ENCODE measurements at regions not wholly inside any gene's neighbourhood (a gene's known extent, or its start where the extent isn't known, plus 50 kb on each side); places are given as distances from the start of the nearest gene placed in this dataset.
"Not testable (repeated sequence)": the region's sequence is repeated elsewhere in the genome, so short reads cannot be mapped to it uniquely, and the experiment has no call there.

DNA sequence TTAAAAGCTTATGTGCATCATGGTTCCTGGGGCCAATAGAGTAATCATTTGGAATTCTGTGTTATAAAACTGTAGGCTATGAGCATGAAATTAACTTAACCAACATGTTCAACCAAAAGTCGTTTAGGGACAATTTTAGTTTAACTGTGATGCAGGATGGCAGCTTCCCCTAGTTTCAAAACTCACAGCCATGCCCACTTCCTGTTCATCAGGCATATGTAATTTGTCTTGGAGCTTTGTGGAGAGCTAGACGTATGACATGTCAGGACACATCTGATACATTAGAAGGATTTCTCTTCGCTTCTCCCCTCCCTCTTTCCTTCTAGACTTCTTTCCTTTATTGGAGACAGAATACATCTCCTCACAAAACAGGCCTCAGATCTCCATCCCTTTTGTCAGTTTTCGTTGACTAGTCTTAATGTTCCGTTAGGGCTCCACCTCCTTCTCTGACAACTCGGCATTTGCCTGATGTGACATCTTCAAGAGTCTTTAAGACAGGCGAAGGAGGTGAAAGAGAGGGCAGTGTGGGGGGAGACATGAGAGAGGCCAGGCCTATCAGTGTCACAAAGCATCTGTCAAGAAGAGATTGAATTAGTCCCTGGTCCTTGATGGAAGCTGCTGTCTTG lies 176.0 kb downstream of the MSX2 start:
- DNase-seq, result peak; percentile 81

DNA sequence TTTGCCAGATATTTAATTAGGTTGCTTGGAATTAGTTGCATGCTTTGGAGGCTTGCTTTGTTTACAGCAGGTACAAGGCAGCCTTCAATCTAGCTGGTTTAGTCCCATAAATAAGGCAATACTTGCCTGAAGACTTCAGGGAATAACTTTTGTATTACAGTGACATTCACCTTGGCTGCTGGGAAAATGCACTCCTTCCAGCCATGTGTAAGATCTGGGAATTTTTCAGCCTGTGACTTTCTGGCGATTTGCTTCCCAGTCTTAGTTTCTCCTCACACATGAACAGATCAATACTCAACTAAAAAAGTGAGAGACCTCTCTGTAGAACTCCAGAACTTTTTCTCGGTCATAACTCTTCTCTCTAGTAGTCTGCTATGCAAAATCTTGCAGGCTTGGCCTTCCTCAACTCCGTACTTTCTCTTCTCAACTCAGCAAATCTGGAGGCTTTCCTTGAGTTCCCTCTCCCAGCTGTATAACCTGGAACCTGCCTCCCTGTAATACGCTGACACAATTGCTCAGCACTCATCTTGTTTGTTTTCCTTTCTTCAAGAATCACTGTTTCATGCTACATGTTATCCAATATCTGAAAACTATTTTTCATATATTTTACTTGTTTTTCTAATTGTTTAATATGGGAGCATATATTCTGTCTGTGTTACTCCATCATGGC lies 173.0 kb downstream of the MSX2 start:
- no peak for DNase-seq

DNA sequence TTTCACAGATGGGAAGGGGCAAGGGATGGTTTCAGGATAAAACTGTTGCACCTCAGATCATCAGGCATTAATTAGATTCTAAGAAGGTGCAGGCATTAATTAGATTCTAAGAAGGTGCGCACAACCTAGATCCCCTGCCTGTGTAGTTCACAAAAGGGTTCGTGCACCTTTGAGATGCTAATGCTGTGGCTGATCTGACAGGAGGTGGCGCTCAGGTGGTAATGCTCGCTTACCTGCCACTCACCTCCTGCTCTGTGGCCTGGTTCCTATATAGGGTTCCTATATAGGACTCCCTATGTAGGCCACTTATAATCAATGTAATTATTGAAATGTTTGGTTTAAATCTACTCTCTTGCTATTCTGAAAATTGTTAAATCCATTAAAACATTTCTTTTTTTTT lies 171.0 kb downstream of the MSX2 start:
- DNase-seq, result no peak

DNA sequence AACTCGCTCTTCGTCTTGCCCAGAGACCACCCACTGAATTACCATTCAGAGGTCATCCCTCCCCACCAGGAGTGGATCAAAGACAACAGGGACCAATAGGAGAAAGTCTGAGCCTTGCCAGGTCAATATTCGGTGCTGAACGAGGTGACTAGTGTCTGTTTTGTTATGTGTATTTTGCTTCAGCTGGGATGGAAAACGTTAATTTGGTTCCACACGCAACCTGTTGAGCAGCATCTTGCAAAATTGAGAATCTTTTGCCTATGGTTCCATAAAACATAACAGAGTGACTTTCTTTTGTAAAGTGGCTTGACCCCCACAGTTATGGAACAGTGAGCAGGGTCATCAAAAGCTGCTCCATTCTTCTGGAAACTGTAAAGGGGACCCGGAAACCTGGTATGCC lies 168.4 kb downstream of the MSX2 start:
- no peak for DNase-seq

DNA sequence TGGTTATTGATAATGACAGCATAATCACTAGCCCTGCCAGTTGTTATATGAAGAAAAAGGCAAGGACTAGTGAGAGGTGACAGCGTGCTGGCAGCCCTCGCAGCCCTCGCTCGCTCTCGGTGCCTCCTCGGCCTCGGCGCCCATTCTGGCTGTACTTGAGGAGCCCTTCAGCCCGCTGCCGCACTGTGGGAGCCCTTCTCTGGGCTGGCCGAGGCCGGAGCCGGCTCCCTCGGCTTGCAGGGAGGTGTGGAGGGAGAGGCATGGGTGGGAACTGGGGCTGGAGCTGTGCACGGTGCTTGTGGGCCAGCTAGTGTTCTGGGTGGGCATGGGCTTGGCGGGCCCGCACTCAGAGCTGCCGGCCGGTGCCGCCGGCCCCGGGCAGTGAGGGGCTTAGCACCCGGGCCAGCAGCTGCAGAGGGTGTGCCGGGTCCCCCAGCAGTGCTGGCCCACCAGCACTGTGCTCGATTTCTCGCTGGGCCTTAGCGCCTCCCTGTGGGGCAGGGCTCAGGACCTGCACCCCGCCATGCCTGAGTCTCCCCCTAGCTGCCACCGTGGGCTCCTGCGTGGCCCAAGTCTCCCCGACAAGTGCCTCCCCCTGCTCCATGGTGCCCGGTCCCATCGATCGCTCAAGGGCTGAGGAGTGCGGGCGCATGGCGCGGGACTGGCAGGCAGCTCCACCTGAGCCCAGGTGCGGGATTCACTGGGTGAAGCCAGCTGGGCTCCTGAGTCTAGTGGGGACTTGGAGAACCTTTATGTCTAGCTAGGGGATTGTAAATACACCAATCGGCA lies 156.2 kb downstream of the MSX2 start:
- not testable (repeated sequence) for DNase-seq

DNA sequence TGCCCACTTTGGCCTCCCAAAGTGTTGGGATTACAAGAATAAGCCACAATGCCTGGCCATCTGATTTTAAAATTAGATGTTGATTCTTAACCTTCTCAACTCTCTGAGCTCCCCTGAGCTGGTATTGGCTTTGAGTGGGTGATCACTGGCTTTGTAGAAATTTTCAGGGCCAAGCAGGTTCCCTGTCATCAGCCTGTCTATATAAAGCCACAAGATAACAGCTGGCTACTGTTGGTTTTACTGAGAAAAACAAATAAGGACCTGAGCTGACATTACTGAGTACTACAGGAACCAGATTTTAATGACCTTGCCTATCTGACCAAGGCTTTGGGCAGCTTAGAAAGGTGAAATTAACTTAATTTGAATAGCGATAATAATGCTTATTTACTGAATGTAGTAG lies 153.6 kb downstream of the MSX2 start:
- no peak for DNase-seq

DNA sequence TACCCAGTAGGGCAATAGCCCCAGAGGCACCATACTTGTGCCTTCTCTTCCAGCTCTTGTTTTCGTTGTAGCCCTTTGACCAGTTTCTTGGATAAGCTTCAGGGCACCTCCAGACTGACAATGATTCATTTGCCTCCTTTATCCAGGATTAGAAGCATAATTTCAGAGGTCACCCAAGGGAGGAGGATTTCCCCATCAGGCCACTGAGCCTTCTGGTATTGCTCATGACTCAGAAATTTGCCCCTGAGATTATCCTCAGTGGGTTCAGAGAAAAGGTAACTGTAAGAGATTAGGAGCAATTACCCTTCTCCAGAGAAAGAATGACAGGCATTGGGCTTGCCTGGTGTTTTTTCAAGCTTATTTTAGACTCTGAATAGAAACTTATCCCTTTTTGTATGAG lies 147.9 kb downstream of the MSX2 start:
- no peak for DNase-seq

DNA sequence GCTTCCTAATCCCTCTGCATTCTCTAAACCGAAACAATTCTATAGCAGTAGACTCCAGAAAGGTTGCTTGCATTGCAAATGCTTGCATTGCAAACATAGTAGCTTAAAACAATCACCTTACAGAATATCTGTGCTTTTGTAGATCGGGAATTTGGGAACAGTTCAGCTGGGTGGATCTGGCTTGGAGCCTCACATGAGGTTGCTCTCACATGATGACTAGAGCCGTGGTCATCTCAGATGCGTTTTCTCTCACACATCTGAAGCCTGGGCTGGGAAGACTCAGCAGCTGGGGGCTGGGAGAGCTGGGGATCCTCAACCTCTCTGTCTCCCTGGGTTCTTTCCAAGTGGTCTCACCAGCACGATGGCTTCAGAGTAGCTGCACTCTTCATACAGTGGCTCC lies 127.8 kb downstream of the MSX2 start:
- DNase-seq, result no peak

DNA sequence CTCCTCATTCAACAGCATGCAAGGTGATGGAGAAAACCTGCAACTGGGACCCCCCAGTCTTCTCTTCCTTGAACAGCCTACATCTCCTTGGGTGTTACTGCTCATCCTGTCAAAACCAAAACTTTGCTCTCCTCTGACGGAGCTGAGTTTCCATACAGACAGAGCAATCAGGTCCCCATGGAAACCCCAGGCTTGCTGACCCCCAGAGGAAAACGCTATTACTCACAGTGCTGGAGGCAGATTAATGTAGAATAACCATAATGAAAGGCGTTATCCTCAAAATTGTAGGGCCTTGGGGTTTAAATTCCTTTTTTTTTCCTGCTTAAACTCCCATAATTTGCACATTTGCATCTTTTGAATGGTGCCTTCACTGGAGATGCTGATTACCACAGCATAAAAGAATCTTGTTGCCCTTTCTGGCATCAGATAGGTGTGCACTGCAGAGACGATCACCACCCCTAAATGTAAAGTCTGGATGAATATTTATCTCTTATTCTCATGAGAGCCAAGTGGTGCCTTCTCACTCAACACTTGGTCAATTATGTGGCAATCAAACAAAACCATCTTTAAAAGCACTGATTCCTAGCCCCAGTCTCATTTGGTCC lies 126.3 kb downstream of the MSX2 start:
- peak; percentile 24 for DNase-seq

DNA sequence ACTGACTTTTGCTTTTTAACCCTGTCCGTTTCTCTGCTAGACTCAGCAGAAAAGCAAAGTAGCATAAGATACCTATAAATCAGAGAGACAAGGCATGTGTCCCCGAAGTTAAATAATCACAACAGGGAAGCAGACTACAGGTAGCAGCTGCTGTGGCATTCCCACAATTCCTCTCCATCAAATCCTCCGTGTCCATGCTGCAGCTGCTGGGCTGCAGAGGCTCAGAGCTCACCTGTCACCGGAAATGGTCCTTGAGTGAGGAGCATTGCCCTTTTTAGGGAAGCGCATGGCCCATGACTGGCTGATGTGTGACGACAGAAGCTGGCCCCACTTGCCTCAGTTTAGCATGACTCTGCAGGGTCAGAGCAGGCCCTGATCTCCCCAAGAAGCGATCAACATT lies 125.0 kb downstream of the MSX2 start:
- no peak for DNase-seq

DNA sequence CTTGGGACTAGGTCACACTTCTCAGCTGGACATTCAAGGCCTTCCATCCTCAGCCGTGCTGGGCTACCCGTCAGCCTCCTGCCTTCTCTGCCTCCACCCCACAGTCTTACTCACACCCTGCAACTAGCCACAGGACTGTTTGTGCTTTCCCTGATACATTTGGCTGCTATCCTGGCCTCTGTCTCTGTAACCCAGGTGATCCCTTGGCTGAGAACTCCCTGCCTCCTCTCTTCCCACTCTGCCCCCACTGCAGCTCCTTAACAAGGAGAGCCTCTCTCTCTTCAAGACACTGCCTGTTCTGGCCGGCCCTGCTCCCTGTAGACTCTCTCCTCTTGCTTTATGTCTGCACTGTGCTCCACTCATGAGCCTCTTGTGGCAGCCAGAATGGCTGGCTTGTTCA lies 120.6 kb downstream of the MSX2 start:
- DNase-seq, result no peak

DNA sequence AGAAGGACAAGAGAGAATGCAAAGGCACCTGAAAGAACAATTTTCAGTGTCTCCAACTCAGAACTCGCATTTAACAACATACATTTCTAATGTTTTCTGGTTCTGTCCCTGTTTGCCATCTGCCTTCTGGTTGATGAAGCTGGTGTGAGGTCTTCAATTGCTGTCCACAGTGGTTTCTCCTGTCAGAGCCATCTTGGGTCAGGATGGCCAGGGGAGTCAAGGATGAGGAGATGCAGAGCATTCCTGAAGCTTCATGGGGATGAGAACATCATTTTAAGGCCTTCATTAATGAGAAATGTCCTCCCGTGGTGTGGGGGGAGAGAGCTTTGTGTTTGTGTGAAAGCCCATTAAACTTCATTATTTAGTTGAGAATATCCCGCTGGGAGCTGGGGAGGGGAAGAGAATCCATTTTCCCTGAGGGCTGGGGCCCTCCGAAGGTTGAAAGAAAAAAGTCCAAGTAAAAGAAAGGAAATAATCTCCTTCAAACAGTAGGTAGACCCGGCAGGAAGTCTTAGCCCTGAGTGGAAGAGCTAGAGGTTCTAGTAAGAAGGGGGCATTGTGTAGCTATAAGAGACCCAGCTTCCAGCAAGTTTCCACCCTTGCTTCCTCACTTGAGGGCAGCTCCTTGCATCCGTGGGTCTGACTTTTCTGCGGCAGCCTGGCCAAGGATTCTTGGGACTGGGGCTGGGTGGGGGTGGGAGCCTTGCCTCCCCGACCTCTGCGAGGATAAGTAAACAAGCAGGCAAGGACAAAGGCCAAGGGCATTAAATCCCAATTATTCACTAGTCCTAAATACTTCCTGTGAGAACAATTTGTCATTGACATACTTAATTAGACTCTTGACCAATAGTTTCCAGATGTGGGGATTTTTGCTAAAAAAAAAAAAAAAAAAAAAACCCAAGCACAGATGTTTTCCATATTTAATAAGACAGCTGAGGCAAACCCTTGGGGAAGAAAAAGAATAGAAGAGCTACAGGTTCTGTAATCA lies 119.2 kb downstream of the MSX2 start:
- DNase-seq, result peak; percentile 77

DNA sequence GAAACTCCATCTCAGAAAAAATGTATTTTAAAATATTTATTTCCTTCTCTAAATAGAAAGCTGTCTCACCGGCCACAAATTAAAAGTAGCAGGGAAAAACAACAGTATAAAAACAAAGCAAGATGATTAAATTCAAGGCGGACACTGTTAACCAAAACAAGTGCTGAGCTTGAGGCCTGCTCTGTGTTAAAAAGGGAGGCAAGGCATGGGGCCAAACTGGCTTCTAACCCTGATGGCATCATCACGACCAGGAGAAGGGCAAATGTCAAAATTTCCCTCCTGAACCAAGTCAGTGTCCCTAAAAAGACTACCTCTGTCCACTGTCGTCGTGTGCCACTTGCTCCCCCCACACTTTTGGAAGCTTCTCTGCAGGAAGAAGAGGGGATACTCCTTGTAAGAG lies 116.1 kb downstream of the MSX2 start:
- DNase-seq, result no peak

DNA sequence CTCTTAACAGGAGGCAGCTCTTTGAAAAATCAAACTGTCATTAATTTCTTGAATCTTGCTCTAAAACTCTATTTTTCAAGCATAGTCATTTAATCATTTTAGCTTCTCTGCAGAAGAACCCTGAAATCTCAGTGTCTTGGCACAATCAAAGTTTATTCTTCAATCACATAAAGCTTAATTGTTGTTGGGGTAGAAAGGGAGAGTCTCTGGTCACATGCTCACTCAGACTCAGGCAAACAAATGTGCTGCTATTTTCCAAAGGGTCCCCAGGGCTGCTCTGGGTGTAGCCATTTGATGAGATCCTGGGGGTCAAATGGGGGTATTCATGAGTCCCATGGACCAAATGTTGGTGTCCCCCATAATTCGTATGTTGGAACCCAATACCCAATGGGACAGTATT lies 114.8 kb downstream of the MSX2 start:
- DNase-seq, result no peak

DNA sequence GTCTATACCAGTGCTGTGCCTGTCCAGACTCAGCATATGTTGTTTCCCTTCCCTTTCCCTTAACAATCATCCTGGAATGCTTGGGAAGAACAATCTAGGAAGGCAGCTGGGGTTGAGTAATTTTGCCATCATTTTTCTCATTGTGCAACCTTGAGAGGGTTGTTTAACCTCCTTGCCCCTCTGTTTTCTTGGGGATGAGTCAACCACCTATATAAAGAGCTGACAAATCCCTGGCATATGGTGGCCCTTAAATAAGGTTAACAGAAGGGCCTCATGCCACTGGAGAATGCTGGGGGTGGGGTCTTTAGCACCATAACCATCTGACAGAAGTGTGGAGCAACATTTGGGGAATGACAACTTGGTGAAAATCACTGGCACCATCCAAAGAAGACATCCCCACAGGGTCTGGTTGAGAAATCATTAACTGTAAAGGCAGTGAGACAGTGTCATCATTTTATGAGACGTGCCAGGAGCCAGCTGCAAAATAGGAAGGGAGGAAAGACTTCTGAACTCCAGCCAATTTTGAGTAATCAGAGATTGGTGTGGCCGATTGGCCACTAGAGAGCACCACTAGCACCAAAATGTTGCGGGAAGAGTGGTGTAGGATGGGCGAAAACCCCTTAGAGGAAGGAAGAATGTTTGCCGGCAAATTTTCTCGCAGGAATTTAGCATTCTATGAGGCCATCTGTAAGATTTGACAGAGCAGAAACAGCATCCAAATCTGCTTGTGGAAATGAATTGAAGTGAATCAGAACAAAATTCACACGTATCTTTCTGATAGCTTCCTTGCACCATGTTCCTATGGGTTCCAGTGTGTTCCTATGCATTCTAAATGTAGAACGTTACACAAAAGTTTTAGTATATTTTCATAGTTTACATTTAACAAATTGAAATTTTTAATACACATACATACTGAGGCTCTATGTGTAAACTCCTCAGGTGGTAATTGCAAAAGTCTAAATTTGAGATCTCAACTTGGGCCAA lies 113.8 kb downstream of the MSX2 start:
- DNase-seq, result peak; percentile 46

DNA sequence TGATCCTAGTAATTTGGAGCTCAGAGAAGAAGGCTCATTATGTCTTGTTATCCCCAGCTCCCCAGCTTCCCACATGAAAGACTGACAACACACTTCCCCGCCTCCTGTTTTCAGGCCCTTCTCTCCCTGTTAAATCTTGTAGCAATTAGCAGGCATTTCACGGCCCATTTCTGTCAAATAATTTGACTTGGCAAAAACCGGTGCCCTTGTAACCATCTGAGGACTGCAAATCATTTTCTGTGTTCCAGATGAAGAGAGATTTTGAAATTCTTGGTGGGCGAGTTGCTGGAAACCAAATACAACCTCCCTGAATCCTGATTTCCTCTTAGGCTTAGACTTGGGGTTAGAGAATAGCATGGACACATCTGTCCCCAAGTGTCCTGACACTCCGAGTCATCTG lies 109.7 kb downstream of the MSX2 start:
- peak; percentile 55 for DNase-seq

DNA sequence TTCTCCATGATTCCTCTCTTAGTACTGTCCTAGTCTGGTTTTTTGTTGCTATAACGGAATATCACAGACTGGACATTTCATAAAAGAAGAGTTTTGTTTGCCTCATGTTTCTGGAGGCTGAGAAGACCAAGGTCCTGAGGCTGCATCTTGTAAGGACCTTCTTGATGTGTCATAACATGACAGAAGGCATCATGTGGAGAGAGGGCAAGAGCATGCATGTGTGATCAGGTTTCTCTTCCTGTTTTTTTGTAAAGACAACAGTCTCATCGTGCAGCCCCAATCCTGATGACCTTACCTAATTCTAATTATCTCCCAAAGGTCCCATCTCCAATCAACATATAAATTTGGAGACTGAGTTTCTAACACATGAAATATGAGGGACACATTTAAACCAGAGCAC lies 108.4 kb downstream of the MSX2 start:
- DNase-seq, result no peak

DNA sequence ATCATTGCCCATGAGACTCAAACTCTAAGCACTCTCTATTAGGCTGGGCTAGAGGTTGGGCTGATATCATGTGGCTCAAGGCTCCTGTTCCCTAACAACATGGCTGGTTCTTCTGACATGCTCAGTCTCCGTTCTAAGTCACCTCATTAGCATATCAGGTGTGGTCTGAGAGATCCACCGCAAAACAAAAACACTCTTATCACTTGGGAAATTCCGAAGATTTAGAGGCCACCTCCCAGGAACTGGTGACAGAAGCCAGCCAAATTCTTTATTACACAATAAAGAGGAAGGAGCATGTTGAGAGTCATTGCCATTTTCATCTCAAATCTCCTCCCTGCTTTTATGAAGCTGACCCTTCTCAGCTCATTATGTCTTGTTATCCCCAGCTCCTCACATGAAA lies 107.6 kb downstream of the MSX2 start:
- no peak for DNase-seq

DNA sequence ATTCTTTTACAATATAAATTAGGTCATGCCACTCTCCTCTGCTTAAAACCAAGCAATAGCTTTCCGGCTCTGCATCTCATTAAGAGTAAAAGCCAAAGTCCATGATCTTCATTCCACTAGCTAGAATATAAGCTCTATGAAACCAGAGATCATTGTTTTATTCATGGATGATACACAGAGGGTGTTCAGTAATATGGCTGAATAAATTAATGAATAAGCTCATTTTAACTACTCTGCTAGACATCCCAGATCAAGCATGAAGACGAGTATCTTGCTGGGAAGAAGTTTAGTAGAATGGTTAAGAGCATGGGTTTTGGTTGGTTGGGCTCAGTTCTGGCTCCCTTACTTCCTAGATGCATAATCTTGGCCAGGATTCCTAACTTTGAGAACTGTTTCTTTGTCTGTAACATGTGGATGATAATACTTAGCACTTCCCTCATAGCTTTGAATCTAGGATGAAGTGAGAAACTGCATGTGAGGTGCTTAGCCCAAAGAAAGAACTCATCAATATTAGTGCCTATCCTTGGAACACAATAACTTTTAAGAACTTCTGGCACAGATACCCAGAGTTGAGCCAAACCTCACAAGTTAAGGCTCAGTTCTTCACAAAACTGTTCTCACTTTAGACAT lies 106.8 kb downstream of the MSX2 start:
- no peak for DNase-seq

DNA sequence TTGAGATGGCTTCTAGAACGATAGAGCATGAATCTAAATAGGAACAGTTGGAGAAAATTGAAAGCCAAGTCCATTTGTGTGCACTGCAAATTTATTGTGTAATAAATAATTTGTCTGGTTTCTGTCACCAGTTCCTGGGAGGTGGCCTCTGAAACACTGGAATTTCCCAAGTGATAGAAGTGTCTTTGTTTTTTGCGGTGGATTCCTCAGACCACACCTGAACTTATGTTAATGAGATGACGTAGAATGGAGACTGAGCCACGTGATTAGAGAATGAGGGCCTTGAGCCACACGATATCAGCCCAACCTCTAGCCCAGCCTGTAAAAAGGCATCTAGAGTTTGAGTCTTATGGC lies 105.1 kb downstream of the MSX2 start:
- DNase-seq, result no peak

All from eye (tissue), 1 donor.